Activated B cell treated with CpG ODN at 0.5 μM for 24 hours (primary cell): ENCODE measurements at regions not wholly inside any gene's neighbourhood (a gene's known extent, or its start where the extent isn't known, plus 50 kb on each side); places are given as distances from the start of the nearest gene placed in this dataset.

Experiments
- ATAC-seq: fragments of 200-7000 bp; cut with Tn5 transposase; one replicate; pipeline ENCODE4 v1.10.0; 2021; ENCODE audit warnings: low read depth, mild to moderate bottlenecking, moderate library complexity
- CTCF ChIA-PET: fragments of 350-600 bp; sonication (Branson Sonifier 250); formaldehyde crosslinking; loops from one replicate; lab custom pipeline; 2021; ENCODE audit warnings: antibody characterized with exemption; lab: Charles Lee
- POLR2A ChIA-PET: fragments of 350-600 bp; sonication (Branson Sonifier 250); formaldehyde crosslinking; loops from one replicate; lab custom pipeline; 2021; ENCODE audit warnings: antibody characterized with exemption; lab: Charles Lee
- DNase-seq: peaks from one replicate; pipeline ENCODE4 v3.0.0; 2022
- H3K27ac Mint-ChIP-seq: one replicate; pipeline ENCODE4 v1.8.0; 2020; ENCODE audit warnings: mixed read lengths
- H3K27me3 Mint-ChIP-seq: one replicate; pipeline ENCODE4 v1.8.0; 2021; ENCODE audit warnings: mixed read lengths
- H3K36me3 Mint-ChIP-seq: one replicate; pipeline ENCODE4 v1.8.0; 2021; ENCODE audit warnings: low read depth, mixed read lengths
- H3K4me1 Mint-ChIP-seq: one replicate; pipeline ENCODE4 v1.8.0; 2021; ENCODE audit warnings: mixed read lengths
- H3K4me3 Mint-ChIP-seq: one replicate; pipeline ENCODE4 v1.8.0; 2020; ENCODE audit warnings: mild to moderate bottlenecking, mixed read lengths
- H3K9me3 Mint-ChIP-seq: one replicate; pipeline ENCODE4 v1.8.0; 2020; ENCODE audit warnings: mixed read lengths
- intact Hi-C: fragments of 100-400 bp; cut with micrococcal nuclease; formaldehyde crosslinking; loops from one replicate; pipeline ENCODE4 v1.15.1; 2024
- TF ChIP-seq, protein P1 (sequence below): fragments of 200-600 bp; IDR thresholded peaks from one replicate; pipeline ENCODE4 v1.8.0; 2022; ENCODE audit warnings: antibody characterized with exemption, mild to moderate bottlenecking

DNA sequence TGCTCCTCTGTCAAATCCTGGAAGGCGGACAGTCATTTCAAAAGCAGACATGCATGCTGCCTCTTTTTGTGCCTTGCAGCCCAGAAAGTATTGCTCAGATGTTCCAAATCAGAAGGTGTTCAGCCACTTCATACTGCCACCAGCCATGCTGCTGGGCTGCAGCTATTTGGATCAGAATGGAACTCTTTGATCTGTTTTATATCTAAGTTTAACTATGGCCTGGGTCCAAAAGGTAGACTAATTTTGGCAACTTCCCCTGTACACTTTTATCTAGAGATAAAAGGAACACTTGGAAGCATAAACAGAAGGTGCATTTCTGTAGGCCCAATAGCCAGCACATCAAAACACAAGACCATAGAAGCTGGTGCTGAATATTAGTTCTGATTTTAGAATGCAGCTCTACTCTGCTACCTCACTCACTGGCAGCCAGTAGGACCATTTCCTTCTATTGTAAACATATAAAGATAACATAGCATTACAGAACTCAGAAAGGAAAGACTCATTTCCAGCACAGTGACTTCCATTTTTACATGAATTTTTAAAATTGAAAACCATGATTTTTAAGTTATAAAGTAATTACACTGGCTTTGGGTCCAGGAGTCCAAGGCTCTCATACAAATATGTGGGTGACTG lies 143.1 kb upstream of the CAV2 start:
- ATAC-seq (no peak), DNase-seq (no peak)
- no peak overlapping the region for H3K4me3 Mint-ChIP-seq
- no peaks in the 10 kb centered on the region for H3K4me1 Mint-ChIP-seq
- intact Hi-C loops: no loop called here
- POLR2A ChIA-PET: no interaction called here
- peaks cover 2% of the 10 kb centered on the region for H3K27me3 Mint-ChIP-seq
- CTCF ChIA-PET: no interaction called here
- no peaks in the 10 kb centered on the region for H3K36me3 Mint-ChIP-seq
- no peak overlapping the region for H3K27ac Mint-ChIP-seq
- TF ChIP-seq, protein P1, sequence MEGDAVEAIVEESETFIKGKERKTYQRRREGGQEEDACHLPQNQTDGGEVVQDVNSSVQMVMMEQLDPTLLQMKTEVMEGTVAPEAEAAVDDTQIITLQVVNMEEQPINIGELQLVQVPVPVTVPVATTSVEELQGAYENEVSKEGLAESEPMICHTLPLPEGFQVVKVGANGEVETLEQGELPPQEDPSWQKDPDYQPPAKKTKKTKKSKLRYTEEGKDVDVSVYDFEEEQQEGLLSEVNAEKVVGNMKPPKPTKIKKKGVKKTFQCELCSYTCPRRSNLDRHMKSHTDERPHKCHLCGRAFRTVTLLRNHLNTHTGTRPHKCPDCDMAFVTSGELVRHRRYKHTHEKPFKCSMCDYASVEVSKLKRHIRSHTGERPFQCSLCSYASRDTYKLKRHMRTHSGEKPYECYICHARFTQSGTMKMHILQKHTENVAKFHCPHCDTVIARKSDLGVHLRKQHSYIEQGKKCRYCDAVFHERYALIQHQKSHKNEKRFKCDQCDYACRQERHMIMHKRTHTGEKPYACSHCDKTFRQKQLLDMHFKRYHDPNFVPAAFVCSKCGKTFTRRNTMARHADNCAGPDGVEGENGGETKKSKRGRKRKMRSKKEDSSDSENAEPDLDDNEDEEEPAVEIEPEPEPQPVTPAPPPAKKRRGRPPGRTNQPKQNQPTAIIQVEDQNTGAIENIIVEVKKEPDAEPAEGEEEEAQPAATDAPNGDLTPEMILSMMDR: no peak
- H3K9me3 Mint-ChIP-seq: no peaks in the 10 kb centered on the region

DNA sequence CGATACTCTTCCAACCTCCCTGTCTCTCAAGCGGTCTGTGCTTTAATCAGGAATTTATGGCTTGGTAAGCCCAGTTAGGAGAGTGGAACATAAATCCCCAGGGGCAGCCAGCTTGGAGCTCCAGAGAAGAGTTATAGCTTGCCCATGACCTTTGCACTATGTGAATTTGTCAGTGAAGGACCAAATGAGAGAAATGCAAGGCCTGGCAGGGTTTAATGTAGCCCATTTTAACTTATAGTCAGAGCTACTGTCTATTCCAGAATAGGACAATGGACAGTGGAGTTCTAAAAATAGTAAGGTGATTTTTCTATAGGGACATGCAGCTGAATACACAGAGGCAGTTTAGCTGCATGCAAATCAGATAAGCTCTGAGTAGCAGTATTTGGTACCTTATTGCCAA lies 142.6 kb upstream of the CAV2 start:
- ChIA-PET POLR2A (no interaction called here), CTCF (no interaction called here)
- Mint-ChIP-seq H3K4me1 (no peaks in the 10 kb centered on the region), H3K27ac (no peak overlapping the region), H3K4me3 (no peak overlapping the region), H3K27me3 (peaks cover 2% of the 10 kb centered on the region), H3K36me3 (no peaks in the 10 kb centered on the region), H3K9me3 (no peaks in the 10 kb centered on the region)
- ATAC-seq (no peak), DNase-seq (no peak)
- TF ChIP-seq, protein P1: no peak
- intact Hi-C loops: no loop called here

DNA sequence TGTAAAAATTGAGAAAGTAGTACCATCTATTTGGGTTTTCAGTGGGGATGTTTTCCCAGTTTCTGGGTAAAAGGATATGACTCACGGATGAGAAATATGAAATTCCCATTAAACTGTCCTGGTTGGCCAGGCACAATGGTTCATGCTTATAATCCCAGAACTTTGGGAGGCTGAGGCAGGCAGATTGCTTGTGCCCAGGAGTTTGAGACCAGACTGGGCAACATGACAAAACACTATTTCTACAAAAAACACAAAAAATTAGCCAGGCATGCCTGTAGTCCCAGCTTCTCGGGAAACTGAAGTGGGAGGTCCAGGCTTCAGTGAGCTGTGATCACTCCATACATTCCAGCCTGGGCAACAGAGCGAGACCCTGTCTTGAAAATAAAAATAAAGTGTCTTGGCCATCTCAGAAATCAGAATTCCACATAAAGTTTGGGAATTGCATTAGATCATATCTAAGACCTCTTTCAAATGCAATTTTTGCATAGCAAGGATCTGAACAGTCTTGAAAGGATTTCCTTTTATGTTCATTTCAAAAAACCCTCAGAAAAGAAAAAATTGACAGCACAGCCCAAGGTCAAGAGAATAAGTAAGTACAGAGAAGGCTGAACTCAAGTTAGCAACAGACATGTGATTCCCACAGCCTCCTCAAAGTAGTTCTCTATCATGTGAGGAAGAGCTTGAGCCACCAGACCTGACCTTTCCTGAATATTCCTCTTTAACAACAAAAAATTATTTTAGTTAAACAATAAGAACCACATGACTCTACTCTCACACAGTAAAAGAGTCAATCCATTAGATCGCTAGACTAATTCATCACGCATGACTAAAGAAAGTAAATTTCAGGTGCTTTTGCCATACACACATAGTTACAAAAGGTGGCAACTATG lies 141.5 kb upstream of the CAV2 start:
- H3K4me1 Mint-ChIP-seq: no peaks in the 10 kb centered on the region
- H3K27me3 Mint-ChIP-seq: peaks cover 2% of the 10 kb centered on the region
- H3K9me3 Mint-ChIP-seq: no peaks in the 10 kb centered on the region
- CTCF ChIA-PET: no interaction called here
- H3K27ac Mint-ChIP-seq: no peak overlapping the region
- POLR2A ChIA-PET: no interaction called here
- H3K4me3 Mint-ChIP-seq: no peak overlapping the region
- no peak for DNase-seq
- no peaks in the 10 kb centered on the region for H3K36me3 Mint-ChIP-seq
- TF ChIP-seq, protein P1: no peak
- intact Hi-C loops: no loop called here
- no peak for ATAC-seq

DNA sequence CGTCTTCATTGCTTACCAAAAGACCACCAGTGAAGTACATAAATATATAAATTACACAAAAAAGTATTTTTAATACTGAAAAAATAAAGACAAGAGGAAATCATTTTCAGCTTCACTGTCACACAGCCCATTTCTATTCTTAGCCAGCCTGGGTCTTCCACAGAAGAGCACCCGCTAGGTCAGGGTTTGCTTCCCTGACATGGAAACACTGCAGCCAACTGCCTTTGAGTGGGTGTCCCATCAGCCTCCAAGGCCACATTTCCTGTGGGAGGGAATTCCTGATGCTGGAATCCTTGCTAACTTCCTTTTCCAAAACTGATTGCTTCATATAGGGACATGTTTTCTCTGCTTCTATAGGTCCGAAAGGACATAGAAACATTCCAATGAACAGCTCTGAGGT lies 137.8 kb upstream of the CAV2 start:
- DNase-seq (no peak), ATAC-seq (no peak)
- H3K27ac Mint-ChIP-seq: no peak overlapping the region
- peaks cover 4% of the 10 kb centered on the region for H3K27me3 Mint-ChIP-seq
- POLR2A ChIA-PET: no interaction called here
- CTCF ChIA-PET: no interaction called here
- H3K4me3 Mint-ChIP-seq: no peak overlapping the region
- TF ChIP-seq, protein P1: no peak
- intact Hi-C loops: no loop called here
- no peaks in the 10 kb centered on the region for H3K9me3 Mint-ChIP-seq
- no peaks in the 10 kb centered on the region for H3K36me3 Mint-ChIP-seq
- no peaks in the 10 kb centered on the region for H3K4me1 Mint-ChIP-seq

DNA sequence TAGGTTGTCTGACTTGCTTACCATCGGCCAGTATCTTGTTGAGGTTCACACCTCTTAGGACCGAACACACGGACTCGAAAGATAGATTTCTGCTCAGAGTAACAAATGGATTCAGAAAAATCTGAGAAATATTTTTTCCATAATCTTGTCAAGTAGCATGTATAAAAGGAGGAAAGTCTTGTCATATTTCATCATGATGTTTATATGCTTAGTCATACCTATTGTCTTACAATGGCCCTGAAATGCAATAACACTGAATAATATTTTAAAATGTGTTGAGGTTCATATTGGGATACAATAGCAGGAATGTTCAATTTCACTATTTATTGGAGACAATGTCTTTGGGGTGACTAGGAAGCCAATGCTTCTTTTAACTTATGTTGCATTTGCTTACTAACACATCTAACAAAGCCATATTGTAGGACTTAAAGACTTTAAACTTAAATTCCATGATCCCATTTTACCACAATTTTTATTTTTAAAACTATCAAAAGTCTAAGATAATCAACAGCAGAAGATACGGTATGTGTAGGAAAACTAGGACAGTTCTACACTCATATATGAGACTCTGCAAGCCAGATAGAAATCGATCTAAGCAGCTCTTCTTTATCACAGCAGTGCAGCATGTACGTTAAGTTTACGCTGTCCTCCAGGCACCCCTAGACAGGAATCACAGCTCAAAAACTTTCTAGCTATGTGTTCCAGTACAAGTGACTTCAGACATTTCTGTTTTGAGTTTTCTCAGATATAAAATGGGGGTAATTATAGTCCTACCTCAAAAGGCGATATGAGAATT lies 135.7 kb upstream of the CAV2 start:
- Mint-ChIP-seq H3K27me3 (peaks cover 4% of the 10 kb centered on the region), H3K4me1 (no peaks in the 10 kb centered on the region), H3K36me3 (no peaks in the 10 kb centered on the region), H3K27ac (no peak overlapping the region), H3K9me3 (no peaks in the 10 kb centered on the region), H3K4me3 (no peak overlapping the region)
- ATAC-seq (no peak), DNase-seq (no peak)
- ChIA-PET CTCF (no interaction called here), POLR2A (no interaction called here)
- intact Hi-C loops: no loop called here
- TF ChIP-seq, protein P1: no peak
